Tibial nerve (tissue), 4 donors: ENCODE measurements at regions not wholly inside any gene's neighbourhood (a gene's known extent, or its start where the extent isn't known, plus 50 kb on each side); places are given as distances from the start of the nearest gene placed in this dataset.

Experiments used
- DNase-seq, 2 donors: peaks; one replicate each; pipeline ENCODE4 v3.0.0-alpha.2; 2019; ENCODE audit warnings: low spot score in 2 of 2
- H3K27ac ChIP-seq, 4 donors: fragments of 200-600 bp; sonication (generic) in 3 of 4; one replicate each; pipeline ENCODE4 v1.5.1; 2017 to 2019; ENCODE audit warnings: mild to moderate bottlenecking in 1 of 4
- H3K27me3 ChIP-seq, 2 donors: fragments of 200-600 bp; sonication (generic) in 1 of 2; one replicate each; pipeline versions ENCODE4 v1.5.1 to v1.6.0; 2017 to 2019
- H3K36me3 ChIP-seq, 3 donors: fragments of 200-600 bp; sonication (generic); one replicate each; pipeline ENCODE4 v1.5.1; 2018 to 2019
- H3K4me1 ChIP-seq, 4 donors: fragments of 200-600 bp; sonication (generic) in 3 of 4; one replicate each; pipeline ENCODE4 v1.5.1; 2017 to 2019
- H3K4me3 ChIP-seq, 4 donors: fragments of 200-600 bp; sonication (generic) in 3 of 4; one replicate each; pipeline ENCODE4 v1.5.1; 2017 to 2019; ENCODE audit warnings: mild to moderate bottlenecking in 1 of 4, moderate library complexity in 1 of 4
- H3K9me3 ChIP-seq, 4 donors: fragments of 200-600 bp; sonication (generic) in 3 of 4; one replicate each; pipeline ENCODE4 v1.5.1; 2017 to 2019
- EP300 ChIP-seq, 2 donors: sonication (generic); formaldehyde crosslinking; IDR thresholded peaks; one replicate each; pipeline ENCODE4 v1.6.1; 2017; ENCODE audit warnings: antibody characterized with exemption in 2 of 2, mild to moderate bottlenecking in 1 of 2
- POLR2A ChIP-seq, 2 donors: fragments of 450-650 bp; IDR thresholded peaks; one replicate each; pipeline ENCODE4 v1.6.1; 2017; ENCODE audit warnings: antibody characterized with exemption in 2 of 2, mild to moderate bottlenecking in 2 of 2, moderate library complexity in 2 of 2
- WGBS, 2 donors: methylation state at CpG; one replicate each; pipeline ENCODE4 v1.1.5; 2018; 5-methylcytosine and 5-hydroxymethylcytosine counted together
- TF ChIP-seq, protein P1 (sequence below), 5 experiments: fragments of 200-600 bp in 3 of 5; fragments of 450-650 bp in 2 of 5; sonication (generic) in 3 of 5; IDR thresholded peaks; one replicate each; pipeline ENCODE4 v1.5.1; 2016 to 2019; ENCODE audit warnings: antibody characterized with exemption in 5 of 5, mild to moderate bottlenecking in 3 of 5, moderate library complexity in 2 of 5

DNA sequence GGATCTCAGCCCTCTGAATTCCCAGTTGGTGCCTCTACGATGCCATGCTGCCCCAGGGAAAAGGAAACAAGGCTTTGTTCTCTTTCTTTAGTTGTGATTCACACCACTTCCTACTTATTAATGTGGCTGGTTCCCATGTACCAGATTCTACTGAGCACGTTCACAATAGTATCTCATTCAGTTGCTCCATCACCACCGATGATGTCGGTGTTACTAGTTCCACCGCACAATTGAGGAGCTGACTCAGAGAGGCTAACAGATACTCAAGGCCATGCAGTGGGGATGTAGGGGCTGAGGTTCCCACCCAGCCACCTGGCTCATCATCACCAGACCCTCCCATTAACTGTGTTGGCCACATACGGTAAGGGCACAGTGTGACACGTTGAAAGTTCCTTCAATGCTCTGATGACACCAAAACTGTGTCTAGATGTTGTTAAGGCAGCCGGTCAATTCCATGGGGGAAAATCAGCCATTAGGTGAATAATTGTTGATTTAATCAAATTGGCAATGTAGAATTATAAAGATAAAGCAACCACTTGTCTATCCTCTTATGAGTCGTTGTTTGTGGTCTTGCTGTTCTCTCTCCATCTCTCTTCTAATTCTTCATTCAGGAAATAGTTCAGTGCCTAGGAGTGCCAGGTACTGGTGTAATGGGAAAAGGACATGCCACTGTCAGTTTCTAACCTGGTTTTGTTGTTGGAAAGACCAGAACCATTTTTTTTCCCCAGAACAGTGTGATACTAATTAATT, 244.2 kb upstream of the CRY1 start:
- Histone ChIP-seq H3K4me1 (no peaks in the 10 kb centered on the region), H3K27ac (no peak overlapping the region), H3K27me3 (no peaks in the 10 kb centered on the region), H3K4me3 (no peak overlapping the region), H3K9me3 (no peaks in the 10 kb centered on the region), H3K36me3 (no peaks in the 10 kb centered on the region)
- WGBS, 2 donors: 82 to 83% methylated on average over 9 of the region's 9 CpGs
- DNase-seq: no peak
- TF ChIP-seq, protein P1, sequence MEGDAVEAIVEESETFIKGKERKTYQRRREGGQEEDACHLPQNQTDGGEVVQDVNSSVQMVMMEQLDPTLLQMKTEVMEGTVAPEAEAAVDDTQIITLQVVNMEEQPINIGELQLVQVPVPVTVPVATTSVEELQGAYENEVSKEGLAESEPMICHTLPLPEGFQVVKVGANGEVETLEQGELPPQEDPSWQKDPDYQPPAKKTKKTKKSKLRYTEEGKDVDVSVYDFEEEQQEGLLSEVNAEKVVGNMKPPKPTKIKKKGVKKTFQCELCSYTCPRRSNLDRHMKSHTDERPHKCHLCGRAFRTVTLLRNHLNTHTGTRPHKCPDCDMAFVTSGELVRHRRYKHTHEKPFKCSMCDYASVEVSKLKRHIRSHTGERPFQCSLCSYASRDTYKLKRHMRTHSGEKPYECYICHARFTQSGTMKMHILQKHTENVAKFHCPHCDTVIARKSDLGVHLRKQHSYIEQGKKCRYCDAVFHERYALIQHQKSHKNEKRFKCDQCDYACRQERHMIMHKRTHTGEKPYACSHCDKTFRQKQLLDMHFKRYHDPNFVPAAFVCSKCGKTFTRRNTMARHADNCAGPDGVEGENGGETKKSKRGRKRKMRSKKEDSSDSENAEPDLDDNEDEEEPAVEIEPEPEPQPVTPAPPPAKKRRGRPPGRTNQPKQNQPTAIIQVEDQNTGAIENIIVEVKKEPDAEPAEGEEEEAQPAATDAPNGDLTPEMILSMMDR (IDR thresholded peaks at IDR 0.05): no peak
- TF ChIP-seq EP300 (IDR thresholded peaks at IDR 0.05) (no peak), POLR2A (IDR thresholded peaks at IDR 0.05) (no peak)

DNA sequence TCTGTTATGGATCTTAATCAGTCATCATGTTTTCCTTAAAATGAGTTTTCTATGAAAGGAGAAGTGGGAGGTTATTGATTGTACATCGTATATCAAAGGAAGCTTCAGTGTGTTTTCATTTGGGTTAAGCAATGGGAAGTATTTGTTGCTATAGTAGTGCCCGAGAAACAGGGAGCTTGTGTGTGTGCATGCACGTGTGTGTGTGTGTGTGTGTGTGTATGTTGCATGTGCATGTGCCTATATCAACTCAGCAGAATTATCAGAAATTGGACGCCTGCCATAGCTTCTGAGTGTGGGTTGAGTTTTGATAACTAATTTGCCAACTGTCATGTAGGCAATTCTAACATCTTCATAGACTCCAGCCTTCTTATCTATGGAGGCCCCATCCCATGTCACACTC, 246.1 kb upstream of the CRY1 start:
- no peaks in the 10 kb centered on the region for H3K9me3 ChIP-seq
- WGBS, 2 donors: 33 to 58% methylated on average over 4 of the region's 4 CpGs
- H3K27ac ChIP-seq: no peak overlapping the region
- no peak for DNase-seq
- no peaks in the 10 kb centered on the region for H3K36me3 ChIP-seq
- no peak overlapping the region for H3K4me3 ChIP-seq
- no peaks in the 10 kb centered on the region for H3K4me1 ChIP-seq
- H3K27me3 ChIP-seq: no peaks in the 10 kb centered on the region
- TF ChIP-seq EP300 (IDR thresholded peaks at IDR 0.05) (no peak), POLR2A (IDR thresholded peaks at IDR 0.05) (no peak)
- TF ChIP-seq, protein P1 (IDR thresholded peaks at IDR 0.05): no peak

DNA sequence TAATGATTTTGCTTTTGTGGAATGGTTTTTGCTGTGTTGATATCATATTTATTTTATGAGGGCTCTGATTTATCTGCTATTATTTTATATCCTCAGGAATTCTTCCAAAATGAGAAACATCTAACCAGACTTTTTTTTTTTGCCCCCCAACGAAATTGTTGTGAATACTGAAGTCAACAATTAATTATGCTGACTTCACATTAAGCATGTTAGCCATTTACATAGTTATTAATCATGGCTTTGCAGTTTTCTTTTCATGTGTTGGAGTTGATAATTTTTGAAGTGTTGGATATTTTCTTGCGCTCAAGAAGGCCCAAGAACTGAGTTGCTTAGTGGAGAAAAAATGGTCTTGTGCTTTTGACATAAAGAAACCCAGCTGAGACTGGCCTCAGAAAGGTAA, 246.6 kb upstream of the CRY1 start:
- no peaks in the 10 kb centered on the region for H3K36me3 ChIP-seq
- H3K4me1 ChIP-seq: no peaks in the 10 kb centered on the region
- no peak overlapping the region for H3K4me3 ChIP-seq
- no peaks in the 10 kb centered on the region for H3K27me3 ChIP-seq
- TF ChIP-seq POLR2A (IDR thresholded peaks at IDR 0.05) (no peak), EP300 (IDR thresholded peaks at IDR 0.05) (no peak)
- TF ChIP-seq, protein P1 (IDR thresholded peaks at IDR 0.05): no peak
- H3K9me3 ChIP-seq: no peaks in the 10 kb centered on the region
- 57 to 63% methylated on average over 2 of the region's 2 CpGs for WGBS, 2 donors
- no peak overlapping the region for H3K27ac ChIP-seq
- no peak for DNase-seq

DNA sequence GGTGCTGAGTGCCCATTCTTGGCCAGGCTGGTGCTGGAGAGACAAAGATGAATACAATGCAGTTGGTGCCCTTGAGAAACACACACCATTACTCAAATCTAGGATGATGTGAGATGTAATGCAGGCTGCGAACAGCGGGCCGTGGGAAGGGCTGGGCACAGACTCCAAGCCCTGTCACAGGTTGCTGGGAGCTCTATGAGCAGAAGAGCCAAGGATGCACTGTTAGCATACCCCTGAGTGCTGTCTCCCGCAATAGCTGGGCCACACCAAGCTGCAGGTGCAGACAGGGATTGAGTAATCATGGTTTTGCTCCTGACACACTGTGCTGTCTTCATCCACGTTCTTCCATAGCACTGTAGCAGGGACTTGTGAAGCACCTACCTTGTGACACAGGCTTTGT, 247.5 kb upstream of the CRY1 start:
- H3K4me1 ChIP-seq: no peaks in the 10 kb centered on the region
- no peak overlapping the region for H3K27ac ChIP-seq
- H3K36me3 ChIP-seq: no peaks in the 10 kb centered on the region
- WGBS, 2 donors: 85 to 86% methylated on average over 5 of the region's 5 CpGs
- no peak for DNase-seq
- no peak overlapping the region for H3K4me3 ChIP-seq
- no peaks in the 10 kb centered on the region for H3K9me3 ChIP-seq
- H3K27me3 ChIP-seq: no peaks in the 10 kb centered on the region
- no peak for TF ChIP-seq POLR2A (IDR thresholded peaks at IDR 0.05)
- TF ChIP-seq, protein P1 (IDR thresholded peaks at IDR 0.05): no peak
- no peak for TF ChIP-seq EP300 (IDR thresholded peaks at IDR 0.05)

DNA sequence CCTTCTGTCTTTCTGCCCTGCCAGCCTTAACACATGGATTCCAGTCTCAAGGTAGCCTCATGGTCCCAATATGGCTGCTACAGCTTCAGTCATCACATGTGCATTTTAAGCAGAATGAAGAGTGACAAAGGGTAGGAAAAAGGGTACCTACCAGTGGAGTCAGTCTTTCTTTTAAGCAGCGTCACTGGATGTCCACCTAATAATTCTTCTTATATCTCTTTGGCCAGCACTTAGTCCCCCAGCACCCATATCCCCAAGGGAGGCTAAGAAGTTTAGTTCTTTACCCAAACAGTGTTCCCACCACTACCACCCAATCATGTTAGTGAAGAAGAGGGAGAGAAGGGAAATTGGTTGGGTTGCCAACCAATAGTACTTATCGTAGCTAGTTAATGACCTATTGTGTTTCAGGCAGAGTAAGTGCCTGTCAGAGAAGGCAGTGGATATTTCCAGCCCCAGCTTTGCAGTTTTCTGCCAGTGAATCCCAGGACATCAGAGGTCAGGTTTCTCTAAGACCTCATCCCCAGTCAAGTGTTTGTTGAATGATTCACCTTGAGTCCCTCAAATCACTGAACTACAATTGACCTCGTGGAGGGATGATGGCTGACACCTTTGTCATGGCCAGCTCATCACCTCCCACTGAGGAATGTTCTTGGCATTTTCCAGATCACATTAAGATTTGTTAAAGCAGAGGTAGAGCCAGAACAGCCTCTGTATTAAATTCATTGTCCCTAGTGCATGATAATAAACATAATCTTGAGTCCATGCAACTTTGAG, 250.9 kb upstream of the CRY1 start:
- Histone ChIP-seq H3K27ac (no peak overlapping the region), H3K4me3 (no peak overlapping the region), H3K4me1 (no peaks in the 10 kb centered on the region), H3K9me3 (peaks cover 0 to 6% (median 0%) of the 10 kb centered on the region in 4 donors), H3K36me3 (no peaks in the 10 kb centered on the region), H3K27me3 (no peaks in the 10 kb centered on the region)
- 66 to 79% methylated on average over 3 of the region's 3 CpGs for WGBS, 2 donors
- TF ChIP-seq POLR2A (IDR thresholded peaks at IDR 0.05) (no peak), EP300 (IDR thresholded peaks at IDR 0.05) (no peak)
- TF ChIP-seq, protein P1 (IDR thresholded peaks at IDR 0.05): no peak
- no peak for DNase-seq
